Astrocyte (in vitro differentiated cells and primary cell): ENCODE measurements at regions not wholly inside any gene's neighbourhood (a gene's known extent, or its start where the extent isn't known, plus 50 kb on each side); places are given as distances from the start of the nearest gene placed in this dataset.

ENCODE experiments used
- DNase-seq: peaks from one replicate; pipeline ENCODE4 v3.0.0-alpha.2; 2010; ENCODE audit warnings: low read depth
- FAIRE-seq: peaks from 2 replicates; lab custom pipeline; 2011; peaks lifted over from hg19 to GRCh38; lab: Jason Lieb, UNC
- H2AFZ ChIP-seq: 2 replicates; pipeline ENCODE4 v1.6.0; 2012; ENCODE audit warnings: low read depth, low read length, inconsistent platforms
- H3K27ac ChIP-seq: 2 replicates; pipeline ENCODE4 v1.5.1; 2011; ENCODE audit warnings: low read depth, low read length, inconsistent platforms
- H3K27me3 ChIP-seq: 2 replicates; pipeline ENCODE4 v1.6.0; 2011; ENCODE audit warnings: low read length, inconsistent platforms; ENCODE audit not compliant: insufficient read depth
- H3K36me3 ChIP-seq: 2 replicates; pipeline ENCODE4 v1.5.1; 2011; ENCODE audit warnings: low read length, inconsistent platforms; ENCODE audit not compliant: insufficient read depth
- H3K4me1 ChIP-seq: 2 replicates; pipeline ENCODE4 v1.5.1; 2011; ENCODE audit warnings: low read length, inconsistent platforms; ENCODE audit not compliant: insufficient read depth
- H3K4me2 ChIP-seq: 2 replicates; pipeline ENCODE4 v1.6.0; 2012; ENCODE audit warnings: low read length, inconsistent platforms
- H3K4me3 ChIP-seq: 2 replicates; pipeline ENCODE4 v1.5.1; 2011; ENCODE audit warnings: low read depth, mild to moderate bottlenecking, low read length, inconsistent platforms; ENCODE audit not compliant: insufficient read depth
- H3K79me2 ChIP-seq: 2 replicates; pipeline ENCODE4 v1.6.0; 2012; ENCODE audit warnings: mild to moderate bottlenecking, low read length, inconsistent platforms; ENCODE audit not compliant: insufficient read depth
- H3K9ac ChIP-seq: 2 replicates; pipeline ENCODE4 v1.6.0; 2012; ENCODE audit warnings: mild to moderate bottlenecking, low read length, inconsistent platforms
- H3K9me3 ChIP-seq: 2 replicates; pipeline ENCODE4 v1.5.1; 2012; ENCODE audit warnings: low read depth, mild to moderate bottlenecking, low read length, inconsistent platforms; ENCODE audit not compliant: insufficient read depth
- H4K20me1 ChIP-seq: 2 replicates; pipeline ENCODE4 v1.6.0; 2012; ENCODE audit warnings: low read length, inconsistent platforms; ENCODE audit not compliant: insufficient read depth
- H3K27ac Mint-ChIP-seq: one replicate; pipeline ENCODE4 v1.8.0; 2021; ENCODE audit warnings: mild to moderate bottlenecking, mixed read lengths; ENCODE audit not compliant: unreplicated experiment
- H3K27me3 Mint-ChIP-seq: one replicate; pipeline ENCODE4 v1.8.0; 2021; ENCODE audit warnings: low read depth, mixed read lengths; ENCODE audit not compliant: unreplicated experiment
- H3K36me3 Mint-ChIP-seq: one replicate; pipeline ENCODE4 v1.8.0; 2021; ENCODE audit warnings: low read depth, mixed read lengths; ENCODE audit not compliant: unreplicated experiment
- H3K4me1 Mint-ChIP-seq: one replicate; pipeline ENCODE4 v1.8.0; 2021; ENCODE audit warnings: low read depth, mixed read lengths; ENCODE audit not compliant: unreplicated experiment
- H3K4me3 Mint-ChIP-seq: one replicate; pipeline ENCODE4 v1.8.0; 2021; ENCODE audit warnings: mild to moderate bottlenecking, moderate library complexity, mixed read lengths; ENCODE audit not compliant: unreplicated experiment
- H3K9me3 Mint-ChIP-seq: one replicate; pipeline ENCODE4 v1.8.0; 2021; ENCODE audit warnings: mild to moderate bottlenecking, mixed read lengths; ENCODE audit not compliant: unreplicated experiment
- EZH2 ChIP-seq: IDR thresholded peaks from 2 replicates; pipeline ENCODE4 v1.6.1; 2012; ENCODE audit warnings: mild to moderate bottlenecking, low read length, inconsistent platforms; ENCODE audit not compliant: insufficient read depth
- TF ChIP-seq, protein P1 (sequence below): IDR thresholded peaks from 2 replicates; pipeline ENCODE4 v1.5.1; 2011; ENCODE audit warnings: low read depth, mild to moderate bottlenecking, inconsistent platforms, low read length, moderate library complexity; ENCODE audit not compliant: insufficient read depth

DNA sequence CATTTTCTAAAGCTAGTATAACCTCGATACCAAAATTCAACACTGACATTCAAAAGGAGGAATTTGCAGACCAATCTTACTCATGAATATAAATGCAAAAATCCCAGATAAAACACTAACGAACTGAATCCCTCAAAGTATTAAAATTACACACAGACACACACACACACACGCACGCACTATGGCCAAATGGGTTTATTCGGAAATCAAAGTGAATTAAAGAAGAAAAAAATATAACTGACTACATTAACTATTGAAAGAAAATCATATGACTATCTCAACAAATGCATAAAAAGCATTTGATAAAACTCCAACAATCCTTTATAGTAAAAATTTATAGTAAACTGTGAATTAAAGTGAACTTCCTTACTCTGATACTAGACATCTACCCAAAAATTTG lies 97.9 kb upstream of the HNRNPA3 start:
- Mint-ChIP-seq H3K4me1 (no peaks in the 10 kb centered on the region), H3K9me3 (no peaks in the 10 kb centered on the region), H3K36me3 (no peaks in the 10 kb centered on the region), H3K27me3 (no peaks in the 10 kb centered on the region), H3K4me3 (no peak overlapping the region), H3K27ac (no peak overlapping the region)
- no peak for TF ChIP-seq EZH2
- TF ChIP-seq, protein P1, sequence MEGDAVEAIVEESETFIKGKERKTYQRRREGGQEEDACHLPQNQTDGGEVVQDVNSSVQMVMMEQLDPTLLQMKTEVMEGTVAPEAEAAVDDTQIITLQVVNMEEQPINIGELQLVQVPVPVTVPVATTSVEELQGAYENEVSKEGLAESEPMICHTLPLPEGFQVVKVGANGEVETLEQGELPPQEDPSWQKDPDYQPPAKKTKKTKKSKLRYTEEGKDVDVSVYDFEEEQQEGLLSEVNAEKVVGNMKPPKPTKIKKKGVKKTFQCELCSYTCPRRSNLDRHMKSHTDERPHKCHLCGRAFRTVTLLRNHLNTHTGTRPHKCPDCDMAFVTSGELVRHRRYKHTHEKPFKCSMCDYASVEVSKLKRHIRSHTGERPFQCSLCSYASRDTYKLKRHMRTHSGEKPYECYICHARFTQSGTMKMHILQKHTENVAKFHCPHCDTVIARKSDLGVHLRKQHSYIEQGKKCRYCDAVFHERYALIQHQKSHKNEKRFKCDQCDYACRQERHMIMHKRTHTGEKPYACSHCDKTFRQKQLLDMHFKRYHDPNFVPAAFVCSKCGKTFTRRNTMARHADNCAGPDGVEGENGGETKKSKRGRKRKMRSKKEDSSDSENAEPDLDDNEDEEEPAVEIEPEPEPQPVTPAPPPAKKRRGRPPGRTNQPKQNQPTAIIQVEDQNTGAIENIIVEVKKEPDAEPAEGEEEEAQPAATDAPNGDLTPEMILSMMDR: no peak
- no peaks in the 10 kb centered on the region for H4K20me1 ChIP-seq
- H2AFZ ChIP-seq: no peak overlapping the region
- H3K27ac ChIP-seq: no peak overlapping the region
- H3K9me3 ChIP-seq: no peaks in the 10 kb centered on the region
- H3K9ac ChIP-seq: no peak overlapping the region
- H3K4me1 ChIP-seq: no peaks in the 10 kb centered on the region
- DNase-seq (no peak), FAIRE-seq (no peak)
- H3K27me3 ChIP-seq: no peaks in the 10 kb centered on the region
- no peaks in the 10 kb centered on the region for H3K79me2 ChIP-seq
- no peak overlapping the region for H3K4me3 ChIP-seq
- no peaks in the 10 kb centered on the region for H3K36me3 ChIP-seq
- no peak overlapping the region for H3K4me2 ChIP-seq

GRCh38 chr2:177117755-177118154 lies 94.8 kb upstream of the HNRNPA3 start:
- no peak for TF ChIP-seq EZH2
- TF ChIP-seq, protein P1: no peak
- H3K9me3 Mint-ChIP-seq: no peaks in the 10 kb centered on the region
- no peaks in the 10 kb centered on the region for H3K4me1 Mint-ChIP-seq
- H3K4me3 Mint-ChIP-seq: no peak overlapping the region
- DNase-seq (no peak), FAIRE-seq (no peak)
- no peaks in the 10 kb centered on the region for H3K27me3 Mint-ChIP-seq
- no peaks in the 10 kb centered on the region for H3K4me1 ChIP-seq
- no peaks in the 10 kb centered on the region for H3K36me3 Mint-ChIP-seq
- H3K4me3 ChIP-seq: no peak overlapping the region
- no peaks in the 10 kb centered on the region for H4K20me1 ChIP-seq
- H3K27ac Mint-ChIP-seq: no peak overlapping the region
- no peaks in the 10 kb centered on the region for H3K36me3 ChIP-seq
- no peak overlapping the region for H3K27ac ChIP-seq
- no peaks in the 10 kb centered on the region for H3K27me3 ChIP-seq
- H3K9me3 ChIP-seq: no peaks in the 10 kb centered on the region
- H3K9ac ChIP-seq: no peak overlapping the region
- no peaks in the 10 kb centered on the region for H3K79me2 ChIP-seq
- H3K4me2 ChIP-seq: no peak overlapping the region
- H2AFZ ChIP-seq: no peak overlapping the region

DNA sequence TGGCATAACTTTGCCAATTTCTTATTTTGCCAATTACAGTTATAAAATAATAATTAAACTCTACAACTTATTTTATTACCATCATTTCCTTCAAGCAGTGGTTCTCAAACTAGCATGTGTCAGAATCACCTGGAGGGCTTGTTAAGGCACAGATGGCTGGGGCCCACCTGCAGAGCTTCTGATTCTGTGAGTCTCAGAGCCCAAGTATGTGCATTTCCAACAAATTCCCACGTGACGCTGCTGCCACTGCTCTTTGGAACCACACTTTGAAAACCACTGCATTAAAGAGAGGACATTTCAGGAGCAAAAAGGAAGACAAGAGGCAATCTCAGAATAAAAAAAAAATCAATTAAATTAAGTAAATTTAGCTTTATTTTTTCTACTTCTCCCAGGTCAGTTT lies 94.0 kb upstream of the HNRNPA3 start:
- H3K27ac ChIP-seq: no peak overlapping the region
- H3K4me2 ChIP-seq: no peak overlapping the region
- Mint-ChIP-seq H3K27ac (no peak overlapping the region), H3K4me1 (no peaks in the 10 kb centered on the region), H3K9me3 (no peaks in the 10 kb centered on the region), H3K27me3 (no peaks in the 10 kb centered on the region), H3K36me3 (no peaks in the 10 kb centered on the region), H3K4me3 (no peak overlapping the region)
- no peaks in the 10 kb centered on the region for H3K27me3 ChIP-seq
- H3K4me3 ChIP-seq: no peak overlapping the region
- H3K79me2 ChIP-seq: no peaks in the 10 kb centered on the region
- TF ChIP-seq, protein P1: no peak
- TF ChIP-seq EZH2: no peak
- no peaks in the 10 kb centered on the region for H3K4me1 ChIP-seq
- H2AFZ ChIP-seq: no peak overlapping the region
- no peaks in the 10 kb centered on the region for H4K20me1 ChIP-seq
- FAIRE-seq (no peak), DNase-seq (no peak)
- H3K9me3 ChIP-seq: no peaks in the 10 kb centered on the region
- no peaks in the 10 kb centered on the region for H3K36me3 ChIP-seq
- H3K9ac ChIP-seq: no peak overlapping the region
